H9 (cell line): ENCODE measurements at regions not wholly inside any gene's neighbourhood (a gene's known extent, or its start where the extent isn't known, plus 50 kb on each side); places are given as distances from the start of the nearest gene placed in this dataset.

Experiments
- DNase-seq: peaks from one replicate; pipeline ENCODE4 v3.0.0-alpha.2; 2017
- H2AFZ ChIP-seq: one replicate; pipeline ENCODE4 v1.6.1; 2013; ENCODE audit warnings: mild to moderate bottlenecking, low read length, control low read depth, moderate library complexity
- H2AK5ac ChIP-seq: 2 replicates; pipeline ENCODE4 v1.6.1; 2013; ENCODE audit warnings: low read length, control low read depth, mixed read lengths; ENCODE audit not compliant: insufficient read length
- H2BK120ac ChIP-seq: one replicate; pipeline ENCODE4 v1.6.1; 2013; ENCODE audit warnings: low read depth, mild to moderate bottlenecking, low read length, control low read depth, inconsistent platforms; ENCODE audit not compliant: poor library complexity, severe bottlenecking
- H2BK12ac ChIP-seq: 2 replicates; pipeline ENCODE4 v1.6.1; 2013; ENCODE audit warnings: low read length, control low read depth, mixed read lengths, low read depth; ENCODE audit not compliant: insufficient read length
- H2BK15ac ChIP-seq: 2 replicates; pipeline ENCODE4 v1.6.1; 2013; ENCODE audit warnings: low read depth, low read length, control low read depth
- H2BK20ac ChIP-seq: one replicate; pipeline ENCODE4 v1.6.1; 2013; ENCODE audit warnings: low read depth, mild to moderate bottlenecking, low read length, control low read depth, inconsistent platforms; ENCODE audit not compliant: poor library complexity, severe bottlenecking
- H2BK5ac ChIP-seq: 2 replicates; pipeline ENCODE4 v1.6.1; 2013; ENCODE audit warnings: low read length, control low read depth, mixed read lengths; ENCODE audit not compliant: insufficient read length
- H3K14ac ChIP-seq: 2 replicates; pipeline ENCODE4 v1.6.1; 2013; ENCODE audit warnings: low read length, control low read depth; ENCODE audit not compliant: insufficient read depth
- H3K18ac ChIP-seq: 2 replicates; pipeline ENCODE4 v1.6.1; 2013; ENCODE audit warnings: low read depth, mild to moderate bottlenecking, mixed read lengths, low read length, control low read depth; ENCODE audit not compliant: insufficient read length
- H3K23ac ChIP-seq: 2 replicates; pipeline ENCODE4 v1.6.1; 2013; ENCODE audit warnings: low read length, control low read depth, mixed read lengths, low read depth; ENCODE audit not compliant: insufficient read length
- H3K23me2 ChIP-seq: 2 replicates; pipeline ENCODE4 v1.6.1; 2013; ENCODE audit warnings: low read depth, mild to moderate bottlenecking, mixed read lengths, low read length, control low read depth; ENCODE audit not compliant: insufficient read length, poor library complexity, severe bottlenecking
- H3K27ac ChIP-seq: 2 replicates; pipeline ENCODE4 v1.5.1; 2013; ENCODE audit warnings: low read length, control low read depth, mixed read lengths, low read depth; ENCODE audit not compliant: insufficient read length
- H3K27me3 ChIP-seq: 2 replicates; pipeline ENCODE4 v1.6.1; 2013; ENCODE audit warnings: low read length, control low read depth, inconsistent platforms; ENCODE audit not compliant: insufficient read depth
- H3K4ac ChIP-seq: 2 replicates; pipeline ENCODE4 v1.6.1; 2013; ENCODE audit warnings: low read depth, mild to moderate bottlenecking, control low read depth, inconsistent platforms, low read length, moderate library complexity
- H3K4me1 ChIP-seq: 2 replicates; pipeline ENCODE4 v1.6.1; 2013; ENCODE audit warnings: low read length, control low read depth, inconsistent platforms; ENCODE audit not compliant: insufficient read depth
- H3K4me2 ChIP-seq: 2 replicates; pipeline ENCODE4 v1.6.1; 2013; ENCODE audit warnings: low read length, control low read depth, mixed read lengths; ENCODE audit not compliant: insufficient read length, insufficient read depth
- H3K56ac ChIP-seq: 2 replicates; pipeline ENCODE4 v1.6.1; 2013; ENCODE audit warnings: low read depth, mild to moderate bottlenecking, mixed read lengths, low read length, control low read depth; ENCODE audit not compliant: insufficient read length
- H3K79me1 ChIP-seq: 2 replicates; pipeline ENCODE4 v1.6.1; 2013; ENCODE audit warnings: low read depth, mild to moderate bottlenecking, moderate library complexity, low read length, control low read depth, inconsistent platforms; ENCODE audit not compliant: insufficient read depth, poor library complexity, severe bottlenecking
- H3K79me2 ChIP-seq: 2 replicates; pipeline ENCODE4 v1.6.1; 2013; ENCODE audit warnings: low read length, control low read depth, inconsistent platforms; ENCODE audit not compliant: insufficient read depth
- H3K9ac ChIP-seq: 2 replicates; pipeline ENCODE4 v1.6.1; 2013; ENCODE audit warnings: low read length, control low read depth, mixed read lengths; ENCODE audit not compliant: insufficient read length; ENCODE audit errors: extremely low read depth
- H3K9me3 ChIP-seq: one replicate; pipeline ENCODE4 v1.6.1; 2013; ENCODE audit warnings: low read depth, low read length, inconsistent platforms; ENCODE audit not compliant: control insufficient read depth
- H3T11ph ChIP-seq: one replicate; pipeline ENCODE4 v1.6.1; 2013; ENCODE audit warnings: mild to moderate bottlenecking, low read length, control low read depth, inconsistent platforms
- H4K20me1 ChIP-seq: one replicate; pipeline ENCODE4 v1.6.1; 2013; ENCODE audit not compliant: control insufficient read depth, insufficient read length, insufficient read depth
- H4K5ac ChIP-seq: 2 replicates; pipeline ENCODE4 v1.6.1; 2013; ENCODE audit warnings: low read depth, mild to moderate bottlenecking, mixed read lengths, low read length, control low read depth; ENCODE audit not compliant: insufficient read length
- H4K8ac ChIP-seq: replicated peaks from 2 replicates; pipeline ENCODE4 v1.6.1; 2013; ENCODE audit warnings: low read length, control low read depth, mixed read lengths, low read depth; ENCODE audit not compliant: insufficient read length
- H4K91ac ChIP-seq: 2 replicates; pipeline ENCODE4 v1.6.1; 2013; ENCODE audit warnings: low read depth, mild to moderate bottlenecking, moderate library complexity, mixed read lengths, low read length, control low read depth; ENCODE audit not compliant: insufficient read length
- H3K27ac Mint-ChIP-seq, 3 experiments: 2 replicates in 2 of 3; 3 replicates in 1 of 3; pipeline ENCODE4 v1.8.0; 2020 to 2021; ENCODE audit warnings: mixed read lengths in 3 of 3, mild to moderate bottlenecking in 1 of 3, moderate library complexity in 1 of 3
- H3K27me3 Mint-ChIP-seq: 2 replicates; pipeline ENCODE4 v1.8.0; 2021; ENCODE audit warnings: low read depth, mild to moderate bottlenecking, moderate library complexity, mixed read lengths
- H3K36me3 Mint-ChIP-seq, 3 experiments: 2 replicates in 2 of 3; 3 replicates in 1 of 3; pipeline ENCODE4 v1.8.0; 2020 to 2021; ENCODE audit warnings: low read depth in 3 of 3, mixed read lengths in 3 of 3; ENCODE audit not compliant: insufficient read depth in 1 of 3
- H3K4me1 Mint-ChIP-seq, 2 experiments: 2 replicates each; pipeline ENCODE4 v1.8.0; 2020; ENCODE audit warnings: mixed read lengths in 2 of 2
- H3K4me3 Mint-ChIP-seq, 2 experiments: 2 replicates in 1 of 2; 3 replicates in 1 of 2; pipeline ENCODE4 v1.8.0; 2020 to 2021; ENCODE audit warnings: mild to moderate bottlenecking in 2 of 2, mixed read lengths in 2 of 2, moderate library complexity in 1 of 2
- H3K9me3 Mint-ChIP-seq, 2 experiments: 2 replicates in 1 of 2; 3 replicates in 1 of 2; pipeline ENCODE4 v1.8.0; 2020; ENCODE audit warnings: mild to moderate bottlenecking in 2 of 2, mixed read lengths in 2 of 2, moderate library complexity in 1 of 2
- WGBS: extraction: QIAGEN DNeasy Blood & Tissue Kit; methylation state at CpG from one replicate; pipeline ENCODE4 v1.1.7; 2013; ENCODE audit warnings: missing lambda C conversion rate, low lambda C conversion rate, mixed read lengths; ENCODE audit not compliant: insufficient read length; ENCODE audit errors: extremely low coverage; 5-methylcytosine and 5-hydroxymethylcytosine counted together
- TF ChIP-seq, protein P1 (sequence below): fragments of 200-600 bp; sonication (generic); conservative IDR thresholded peaks from 3 replicates; pipeline ENCODE4 v1.8.0; 2021; ENCODE audit warnings: antibody characterized with exemption, mild to moderate bottlenecking

DNA sequence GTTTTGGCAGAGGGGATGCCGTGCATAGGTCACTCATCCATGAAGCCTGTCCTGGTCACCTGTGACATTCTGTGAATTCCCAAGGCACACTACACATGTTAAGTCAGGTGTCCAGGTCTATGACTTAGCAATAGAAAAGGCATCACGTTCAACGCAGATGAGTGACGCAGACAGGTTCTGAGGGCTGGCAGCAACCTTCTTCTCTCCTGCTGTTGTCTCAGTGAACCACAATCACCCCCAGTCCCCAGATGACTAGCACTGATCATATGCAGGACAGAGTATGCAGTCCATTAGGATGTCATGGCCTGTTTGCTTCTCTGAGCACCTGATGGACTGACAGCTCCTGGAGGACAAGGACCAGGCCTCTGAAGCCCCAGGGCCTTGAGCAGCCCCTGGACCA is 157.8 kb upstream of the KAZN start:
- Histone ChIP-seq H3K4me1 (no peaks in the 10 kb centered on the region), H3T11ph (no peak overlapping the region), H3K27ac (no peak overlapping the region), H4K8ac (no peak overlapping the region), H3K4me2 (no peak overlapping the region), H4K20me1 (no peaks in the 10 kb centered on the region), H2BK120ac (no peak overlapping the region), H2BK5ac (no peak overlapping the region), H2BK20ac (no peak overlapping the region), H3K4ac (no peak overlapping the region), H3K23me2 (no peaks in the 10 kb centered on the region), H2BK12ac (no peak overlapping the region), H3K56ac (no peak overlapping the region), H2BK15ac (no peak overlapping the region), H3K79me2 (no peaks in the 10 kb centered on the region), H3K79me1 (no peaks in the 10 kb centered on the region), H3K18ac (no peak overlapping the region), H3K9me3 (no peaks in the 10 kb centered on the region), H3K23ac (no peak overlapping the region), H3K14ac (no peak overlapping the region), H4K91ac (no peak overlapping the region), H3K9ac (no peak overlapping the region), H4K5ac (no peak overlapping the region), H2AK5ac (no peak overlapping the region), H2AFZ (no peak overlapping the region), H3K27me3 (no peaks in the 10 kb centered on the region)
- H3K9me3 Mint-ChIP-seq: no peaks in the 10 kb centered on the region; a peak in 1 of 5 replicates
- no CpG with 5 or more reads among the region's 4 CpGs for WGBS
- H3K27ac Mint-ChIP-seq: no peak overlapping the region
- DNase-seq: no peak
- H3K4me1 Mint-ChIP-seq: peaks cover 5 to 6% of the 10 kb centered on the region in 2 experiments; a peak in 3 of 4 replicates
- H3K36me3 Mint-ChIP-seq: no peaks in the 10 kb centered on the region
- H3K27me3 Mint-ChIP-seq: peaks cover 7% of the 10 kb centered on the region; the same call in 1 of the 2 replicates
- TF ChIP-seq, protein P1, sequence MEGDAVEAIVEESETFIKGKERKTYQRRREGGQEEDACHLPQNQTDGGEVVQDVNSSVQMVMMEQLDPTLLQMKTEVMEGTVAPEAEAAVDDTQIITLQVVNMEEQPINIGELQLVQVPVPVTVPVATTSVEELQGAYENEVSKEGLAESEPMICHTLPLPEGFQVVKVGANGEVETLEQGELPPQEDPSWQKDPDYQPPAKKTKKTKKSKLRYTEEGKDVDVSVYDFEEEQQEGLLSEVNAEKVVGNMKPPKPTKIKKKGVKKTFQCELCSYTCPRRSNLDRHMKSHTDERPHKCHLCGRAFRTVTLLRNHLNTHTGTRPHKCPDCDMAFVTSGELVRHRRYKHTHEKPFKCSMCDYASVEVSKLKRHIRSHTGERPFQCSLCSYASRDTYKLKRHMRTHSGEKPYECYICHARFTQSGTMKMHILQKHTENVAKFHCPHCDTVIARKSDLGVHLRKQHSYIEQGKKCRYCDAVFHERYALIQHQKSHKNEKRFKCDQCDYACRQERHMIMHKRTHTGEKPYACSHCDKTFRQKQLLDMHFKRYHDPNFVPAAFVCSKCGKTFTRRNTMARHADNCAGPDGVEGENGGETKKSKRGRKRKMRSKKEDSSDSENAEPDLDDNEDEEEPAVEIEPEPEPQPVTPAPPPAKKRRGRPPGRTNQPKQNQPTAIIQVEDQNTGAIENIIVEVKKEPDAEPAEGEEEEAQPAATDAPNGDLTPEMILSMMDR: no peak
- no peak overlapping the region for H3K4me3 Mint-ChIP-seq
